Mesodermal cell (in vitro differentiated cells): ENCODE measurements at regions not wholly inside any gene's neighbourhood (a gene's known extent, or its start where the extent isn't known, plus 50 kb on each side); places are given as distances from the start of the nearest gene placed in this dataset.

Experiments
- H3K27ac ChIP-seq: 2 replicates; pipeline ENCODE4 v1.7.0; 2013; ENCODE audit warnings: mild to moderate bottlenecking, low read depth, low read length, moderate library complexity; ENCODE audit not compliant: severe bottlenecking
- H3K36me3 ChIP-seq: 2 replicates; pipeline ENCODE4 v1.7.1; 2013; ENCODE audit warnings: mild to moderate bottlenecking, low read length, moderate library complexity; ENCODE audit not compliant: control insufficient read depth, insufficient read depth
- H3K4me1 ChIP-seq: one replicate; pipeline ENCODE4 v1.7.1; 2013; ENCODE audit warnings: mild to moderate bottlenecking, low read length; ENCODE audit not compliant: insufficient read depth, control insufficient read depth, poor library complexity, severe bottlenecking
- H3K4me3 ChIP-seq: 2 replicates; pipeline ENCODE4 v1.7.0; 2013; ENCODE audit warnings: low read length, control low read depth, mild to moderate bottlenecking; ENCODE audit not compliant: insufficient read depth, poor library complexity, severe bottlenecking; ENCODE audit errors: extremely low read depth
- H3K9me3 ChIP-seq: 2 replicates; pipeline ENCODE4 v1.7.1; 2013; ENCODE audit warnings: mild to moderate bottlenecking, low read length, moderate library complexity; ENCODE audit not compliant: control insufficient read depth
- WGBS, 2 experiments: methylation state at CpG; one replicate each; pipeline ENCODE4 v1.1.5; 2013; ENCODE audit warnings: missing lambda C conversion rate in 2 of 2; ENCODE audit not compliant: insufficient coverage in 2 of 2; 5-methylcytosine and 5-hydroxymethylcytosine counted together

DNA sequence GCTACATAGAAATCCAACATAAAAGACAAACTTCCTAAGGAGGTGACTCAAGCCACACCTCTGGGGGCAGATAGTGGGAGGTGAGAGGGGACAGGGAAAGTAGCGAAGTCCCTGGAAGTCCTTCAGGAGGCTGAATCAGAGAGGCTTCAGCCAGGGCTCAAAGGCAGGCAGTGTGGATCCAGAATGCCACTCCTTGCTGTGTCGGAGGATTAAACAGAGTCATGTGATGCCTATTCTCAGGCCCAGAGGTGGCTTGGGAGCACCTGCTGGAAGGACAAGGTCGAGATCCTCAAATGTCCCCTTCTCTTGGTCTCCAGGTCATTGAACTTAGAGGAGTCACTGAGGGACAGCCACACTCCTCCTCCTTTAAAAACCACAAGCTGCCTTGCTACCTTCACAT, 391.1 kb downstream of the SOX9 start:
- Histone ChIP-seq H3K4me3 (no peak overlapping the region), H3K9me3 (no peaks in the 10 kb centered on the region), H3K27ac (no peak overlapping the region), H3K4me1 (peaks cover 8% of the 10 kb centered on the region), H3K36me3 (no peaks in the 10 kb centered on the region)
- WGBS, 2 experiments = 87 to 91% methylated on average over 3 of the region's 3 CpGs

DNA sequence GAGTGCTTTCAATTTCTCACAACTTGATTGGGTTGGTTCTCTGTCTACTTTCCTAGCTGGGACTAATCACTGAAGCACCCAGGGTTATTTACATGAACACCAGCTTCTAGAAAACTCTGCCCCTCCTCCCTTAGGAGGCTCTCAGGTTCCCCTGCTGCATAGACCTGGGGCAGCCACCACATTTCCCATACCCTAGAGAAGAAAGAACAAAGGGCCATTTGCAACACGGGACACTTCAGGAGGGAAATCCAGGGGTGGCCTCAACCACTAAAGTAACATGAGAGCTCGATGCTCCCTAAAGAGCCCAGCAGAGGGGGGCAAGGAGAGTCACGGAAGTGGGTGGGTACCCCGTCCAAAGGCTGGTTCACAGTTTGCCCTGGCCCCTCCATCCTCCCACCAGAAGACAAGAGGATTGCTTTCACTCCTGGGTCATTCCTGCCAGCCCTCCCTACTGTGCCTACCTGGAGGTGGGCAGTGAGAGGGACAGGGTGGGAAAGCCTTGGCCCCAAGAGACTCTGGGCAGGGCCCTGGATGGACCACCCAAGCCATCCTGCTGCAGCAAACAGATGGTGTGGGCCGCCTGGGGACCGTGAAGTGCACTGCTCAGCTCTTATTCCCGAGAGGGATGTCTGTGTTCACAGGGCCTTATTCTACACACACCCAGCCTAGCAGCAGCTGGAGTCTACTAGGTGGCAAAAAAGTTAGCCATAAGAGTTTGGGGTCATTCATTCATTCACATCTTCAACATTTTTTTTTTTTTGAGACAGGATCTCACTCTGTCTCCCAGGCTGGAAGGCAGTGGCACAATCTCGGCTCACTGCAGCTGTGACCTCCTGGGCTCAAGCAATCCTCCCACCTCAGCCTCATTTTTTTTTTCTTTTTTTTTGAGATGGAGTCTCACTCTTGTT, 392.1 kb downstream of the SOX9 start:
- 88 to 95% methylated on average over 4 of the region's 8 CpGs for WGBS, 2 experiments
- no peaks in the 10 kb centered on the region for H3K36me3 ChIP-seq
- no peak overlapping the region for H3K4me3 ChIP-seq
- no peak overlapping the region for H3K27ac ChIP-seq
- H3K4me1 ChIP-seq = peaks cover 11% of the 10 kb centered on the region
- no peaks in the 10 kb centered on the region for H3K9me3 ChIP-seq

DNA sequence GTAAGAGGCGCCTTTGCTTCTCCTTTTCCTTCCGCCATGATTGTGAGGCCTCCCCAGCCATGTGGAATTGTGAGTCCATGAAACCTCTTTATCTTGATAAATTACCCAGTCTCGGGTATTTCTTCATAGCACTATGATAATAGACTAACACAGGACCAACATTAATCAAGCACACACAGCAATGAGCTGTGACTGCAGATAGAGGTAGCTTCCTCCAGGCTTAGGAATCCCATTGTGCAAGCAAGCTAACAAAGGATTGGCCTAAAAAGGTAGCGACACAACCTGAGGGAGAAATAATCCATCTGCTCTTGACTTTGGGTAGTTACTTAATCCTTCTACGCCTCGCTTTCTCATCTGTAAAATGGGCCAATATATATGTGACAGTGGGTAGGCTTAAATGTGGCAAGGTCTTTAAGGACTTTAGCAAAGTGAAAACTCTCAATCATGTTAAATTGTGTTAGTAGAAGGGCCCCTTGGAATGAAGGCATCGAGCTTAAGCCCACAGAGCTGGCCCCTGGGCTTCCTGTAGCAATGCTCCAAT, 393.6 kb downstream of the SOX9 start:
- Histone ChIP-seq H3K36me3 (no peaks in the 10 kb centered on the region), H3K4me3 (no peak overlapping the region), H3K27ac (no peak overlapping the region), H3K9me3 (no peaks in the 10 kb centered on the region), H3K4me1 (peaks cover 17% of the 10 kb centered on the region)
- WGBS, 2 experiments = 93 to 98% methylated on average over 6 to 7 of the region's 7 CpGs

DNA sequence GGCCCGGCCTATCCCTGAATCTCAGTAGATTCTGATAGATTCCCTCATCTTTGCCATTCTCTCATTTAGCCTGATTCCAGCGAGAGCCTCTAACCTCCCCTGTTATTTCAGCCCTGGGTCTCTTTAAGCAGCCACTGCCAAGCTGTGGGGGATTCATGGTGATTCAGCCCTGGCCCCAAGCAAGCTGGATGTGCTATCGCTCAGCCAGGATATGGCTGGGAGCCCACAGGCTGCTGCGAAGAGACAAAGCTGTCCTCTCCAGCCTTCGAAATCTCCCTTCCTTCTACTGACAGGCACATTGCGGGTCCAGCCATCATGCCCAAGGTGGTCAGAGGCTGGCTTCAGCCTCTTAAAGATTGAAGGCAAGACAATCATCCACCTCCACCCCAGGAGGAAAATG, 394.1 kb downstream of the SOX9 start:
- H3K27ac ChIP-seq = peak overlapping the region; percentile 24
- H3K9me3 ChIP-seq = no peaks in the 10 kb centered on the region
- H3K4me1 ChIP-seq = peaks cover 17% of the 10 kb centered on the region
- 80 to 86% methylated on average over 5 of the region's 6 CpGs for WGBS, 2 experiments
- no peak overlapping the region for H3K4me3 ChIP-seq
- H3K36me3 ChIP-seq = no peaks in the 10 kb centered on the region

DNA sequence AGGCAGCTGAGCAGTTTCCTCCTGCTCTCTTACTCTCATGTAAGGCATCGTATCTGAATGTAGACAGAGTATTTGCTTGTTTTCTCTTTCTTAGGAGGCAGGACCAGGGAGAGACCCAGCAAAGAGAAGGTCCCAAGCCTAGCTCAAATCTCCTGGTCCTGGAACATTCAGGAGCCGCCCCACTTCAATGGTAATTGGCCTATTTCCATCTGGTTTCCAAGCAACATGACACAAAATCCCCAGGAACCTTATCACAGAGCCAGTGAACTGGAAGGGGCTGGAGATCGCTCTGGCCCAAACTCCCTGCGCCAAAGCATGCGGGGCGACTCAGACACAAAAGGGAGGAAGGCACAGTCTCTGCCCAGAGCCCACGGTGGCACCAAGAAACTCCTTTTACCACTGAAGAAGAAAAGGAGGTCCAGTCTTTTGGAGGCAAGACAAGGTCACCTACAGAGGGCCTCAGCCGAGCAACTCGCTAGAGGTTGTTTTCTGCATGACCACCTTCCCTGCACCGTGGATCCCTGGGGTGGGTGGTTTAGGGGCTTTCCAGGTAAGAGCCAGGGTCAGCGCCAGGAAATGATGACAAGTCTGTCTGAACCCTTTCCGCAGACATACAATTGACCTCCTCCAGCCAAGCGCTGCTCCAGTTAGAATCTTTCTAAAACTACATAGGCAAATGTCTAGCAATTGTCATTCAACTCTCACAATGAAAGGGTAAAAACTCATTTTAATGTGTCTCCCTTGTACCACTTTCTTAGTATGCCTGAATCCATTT, 394.7 kb downstream of the SOX9 start:
- Histone ChIP-seq H3K4me3 (no peak overlapping the region), H3K4me1 (peaks cover 17% of the 10 kb centered on the region), H3K9me3 (no peaks in the 10 kb centered on the region), H3K27ac (peak overlapping the region; percentile 24), H3K36me3 (no peaks in the 10 kb centered on the region)
- 80 to 89% methylated on average over 6 to 11 of the region's 13 CpGs for WGBS, 2 experiments

DNA sequence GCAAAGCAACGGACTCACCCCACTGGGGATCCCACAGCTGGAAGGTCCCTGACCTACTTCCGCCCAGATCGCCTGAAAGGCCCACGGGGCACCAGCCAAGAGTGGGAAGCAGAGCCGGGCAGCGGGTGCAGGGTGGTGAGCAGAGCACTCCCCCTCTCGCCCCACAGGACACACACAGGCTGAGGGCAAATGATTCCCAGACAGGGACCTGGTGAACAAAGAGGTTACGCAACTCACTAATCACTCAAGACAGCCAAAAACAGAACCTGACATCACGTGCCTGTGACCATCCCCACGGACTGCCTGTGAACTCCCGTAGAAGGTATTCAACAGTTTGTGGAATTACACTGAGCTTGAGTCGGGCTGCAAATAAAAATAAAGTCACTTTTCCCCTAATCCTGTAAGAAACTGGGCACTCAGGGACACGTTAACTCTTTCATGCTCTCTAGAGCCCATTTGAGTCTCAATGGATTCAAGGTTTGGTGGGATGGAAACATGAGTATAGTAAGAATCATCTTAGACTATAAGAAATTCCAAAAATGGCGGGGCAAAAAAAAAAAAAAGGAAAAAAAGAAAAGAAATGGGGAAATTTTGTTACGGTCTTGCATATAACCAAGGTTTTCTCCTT, 396.1 kb downstream of the SOX9 start:
- 70 to 83% methylated on average over 10 to 11 of the region's 15 CpGs for WGBS, 2 experiments
- H3K36me3 ChIP-seq = no peaks in the 10 kb centered on the region
- peaks cover 17% of the 10 kb centered on the region for H3K4me1 ChIP-seq
- no peak overlapping the region for H3K27ac ChIP-seq
- no peaks in the 10 kb centered on the region for H3K9me3 ChIP-seq
- no peak overlapping the region for H3K4me3 ChIP-seq

DNA sequence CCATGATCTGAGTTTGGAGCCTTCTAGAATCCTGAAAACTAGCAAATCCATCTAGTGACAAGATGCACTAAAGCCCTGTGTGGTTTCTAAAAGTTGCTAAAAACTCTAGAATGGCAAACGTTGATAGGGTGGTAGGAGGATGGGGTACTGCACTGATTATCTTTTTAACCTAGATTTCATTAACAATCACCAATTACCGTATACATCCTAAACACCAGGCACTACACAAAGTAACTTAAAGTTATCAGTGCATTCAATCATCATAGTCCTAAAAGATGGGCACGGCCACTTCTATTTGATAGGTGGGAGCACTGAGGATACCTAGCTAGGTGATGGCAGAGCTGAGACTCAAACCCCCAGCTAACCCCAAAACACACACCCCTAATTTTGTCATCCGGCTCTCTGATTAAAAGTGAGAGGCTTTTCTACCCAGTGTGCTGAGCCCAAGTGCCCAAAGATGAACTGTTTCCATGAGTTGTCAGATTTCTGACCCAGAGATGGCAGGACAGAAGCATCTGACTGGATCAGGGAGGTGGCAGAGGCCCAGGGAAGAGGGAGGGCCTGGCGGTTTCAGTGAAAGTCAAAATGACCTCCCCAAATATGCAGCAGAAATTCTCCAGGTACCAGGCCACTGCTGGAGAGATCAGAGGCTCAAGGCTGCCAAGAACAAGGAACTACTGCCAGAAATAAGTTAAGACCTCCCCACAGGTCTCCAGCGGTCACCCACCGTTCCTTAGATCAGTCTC, 396.8 kb downstream of the SOX9 start:
- WGBS, 2 experiments = 63 to 100% methylated on average over 1 to 3 of the region's 7 CpGs
- H3K9me3 ChIP-seq = no peaks in the 10 kb centered on the region
- H3K36me3 ChIP-seq = no peaks in the 10 kb centered on the region
- H3K4me3 ChIP-seq = no peak overlapping the region
- no peak overlapping the region for H3K27ac ChIP-seq
- peaks cover 17% of the 10 kb centered on the region for H3K4me1 ChIP-seq

DNA sequence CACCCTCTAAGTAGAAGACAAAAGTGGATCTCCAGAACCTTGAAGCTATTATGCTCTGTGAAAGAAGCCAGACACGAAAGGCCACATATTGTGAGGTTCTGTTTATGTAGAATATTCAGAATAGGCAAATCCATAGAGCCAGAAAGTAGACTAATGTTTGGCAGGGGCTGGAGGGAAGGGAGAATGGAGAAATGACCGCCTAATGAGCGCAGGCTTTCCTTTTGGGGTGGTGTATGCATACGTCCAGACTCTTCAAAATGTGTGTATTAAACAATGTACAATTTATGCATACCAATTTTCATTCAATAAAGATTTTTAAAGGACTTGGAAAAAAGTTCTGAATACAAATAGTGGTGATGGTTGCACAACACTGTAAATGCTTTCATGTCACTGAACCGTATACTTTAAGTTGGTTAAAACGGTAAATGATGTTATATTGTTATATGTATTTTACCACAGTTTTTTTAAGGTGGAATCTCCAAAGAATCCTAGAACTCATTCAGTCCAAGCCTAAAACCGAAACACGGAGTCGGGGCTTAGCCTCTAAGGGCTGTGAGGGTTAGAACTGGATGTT, 397.4 kb downstream of the SOX9 start:
- whole genome bisulfite sequencing, 2 experiments = 72% methylated on average over 2 of the region's 9 CpGs; no CpG with 5 or more reads in 1 of the 2 experiments
- H3K4me3 ChIP-seq = no peak overlapping the region
- no peaks in the 10 kb centered on the region for H3K9me3 ChIP-seq
- peaks cover 17% of the 10 kb centered on the region for H3K4me1 ChIP-seq
- no peaks in the 10 kb centered on the region for H3K36me3 ChIP-seq
- peak overlapping the region; percentile 6 for H3K27ac ChIP-seq

DNA sequence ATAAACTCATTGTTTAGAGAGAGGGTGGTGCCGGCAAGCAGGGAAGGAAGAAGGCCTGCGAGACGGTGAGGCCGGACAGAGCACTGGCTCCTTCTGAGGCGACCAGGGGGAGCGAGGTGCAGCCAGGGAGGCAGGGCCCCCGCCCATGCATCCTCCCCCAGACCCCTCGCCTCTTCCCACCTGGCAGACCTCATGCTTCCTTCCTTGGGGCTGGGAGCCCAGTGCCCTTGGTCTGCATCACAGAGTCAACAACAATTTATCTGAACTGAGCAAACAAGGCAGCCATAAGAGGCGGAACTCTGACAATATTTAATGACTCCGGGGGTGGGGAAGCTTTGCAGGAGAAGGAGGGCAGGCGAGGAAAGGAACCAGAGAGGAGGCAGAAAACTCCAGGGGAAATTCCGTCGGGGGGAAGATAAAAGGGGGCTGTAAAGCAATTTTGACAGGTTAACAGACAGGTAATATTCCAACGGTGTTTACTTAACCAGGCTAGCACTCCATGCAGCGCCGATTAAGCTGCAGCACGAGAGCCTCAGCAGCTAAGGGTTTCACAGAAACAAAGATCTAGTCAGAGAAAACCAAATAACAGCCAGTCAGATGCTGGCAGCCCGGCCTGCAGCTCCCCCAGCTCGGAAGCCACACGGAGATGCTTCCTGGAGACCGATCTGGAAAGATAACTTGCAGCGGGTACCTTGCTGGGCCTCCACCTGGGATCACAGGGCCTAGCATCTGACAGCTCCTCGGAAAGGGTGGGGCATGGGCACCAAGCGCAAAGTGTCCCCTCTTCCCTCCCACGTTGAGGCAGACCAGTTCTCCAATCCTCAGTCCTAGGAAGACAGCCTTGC, 398.2 kb downstream of the SOX9 start:
- Histone ChIP-seq H3K27ac (peak overlapping the region; percentile 6), H3K36me3 (no peaks in the 10 kb centered on the region), H3K4me3 (no peak overlapping the region), H3K4me1 (peaks cover 17% of the 10 kb centered on the region), H3K9me3 (no peaks in the 10 kb centered on the region)
- 67 to 69% methylated on average over 19 to 24 of the region's 25 CpGs for WGBS, 2 experiments
